ENCODE measurements at regions not wholly inside any gene's neighbourhood (a gene's known extent, or its start where the extent isn't known, plus 50 kb on each side); places are given as distances from the start of the nearest gene placed in this dataset.

GRCh38 chr22:49521787-49522224 lies 305.9 kb downstream of the BRD1 start:
- no peak for TF ChIP-seq CTCF (IDR thresholded peaks at IDR 0.05; ENCODE audit: insufficient read depth, low read length, severe bottlenecking)
- H3K4me3 ChIP-seq (ENCODE audit: low read depth, low read length): no peak overlapping the region
- no peak for DNase-seq (ENCODE audit: low read depth)
- H3K36me3 ChIP-seq (ENCODE audit: control insufficient read depth, insufficient read depth, low read length): no peaks in the 10 kb centered on the region
- no peak for FAIRE-seq
- H3K27me3 ChIP-seq (ENCODE audit: control insufficient read depth, insufficient read depth, low read length): no peaks in the 10 kb centered on the region

GRCh38 chr22:49519117-49519737 lies 308.4 kb downstream of the BRD1 start:
- Histone ChIP-seq H3K36me3 (ENCODE audit: control insufficient read depth, insufficient read depth, low read length) (no peaks in the 10 kb centered on the region), H3K27me3 (ENCODE audit: control insufficient read depth, insufficient read depth, low read length) (no peaks in the 10 kb centered on the region), H3K4me3 (ENCODE audit: low read depth, low read length) (no peak overlapping the region)
- no peak for FAIRE-seq
- DNase-seq (ENCODE audit: low read depth): no peak
- no peak for TF ChIP-seq CTCF (IDR thresholded peaks at IDR 0.05; ENCODE audit: insufficient read depth, low read length, severe bottlenecking)

GRCh38 chr22:49518436-49518970 lies 309.2 kb downstream of the BRD1 start:
- H3K36me3 ChIP-seq (ENCODE audit: control insufficient read depth, insufficient read depth, low read length): no peaks in the 10 kb centered on the region
- DNase-seq (ENCODE audit: low read depth) (no peak), FAIRE-seq (no peak)
- no peak overlapping the region for H3K4me3 ChIP-seq (ENCODE audit: low read depth, low read length)
- H3K27me3 ChIP-seq (ENCODE audit: control insufficient read depth, insufficient read depth, low read length): no peaks in the 10 kb centered on the region
- no peak for TF ChIP-seq CTCF (IDR thresholded peaks at IDR 0.05; ENCODE audit: insufficient read depth, low read length, severe bottlenecking)

- TF ChIP-seq CTCF (IDR thresholded peaks at IDR 0.05; ENCODE audit: insufficient read depth, low read length, severe bottlenecking): no peak
- DNase-seq (ENCODE audit: low read depth) (no peak), FAIRE-seq (no peak)
- no peaks in the 10 kb centered on the region for H3K27me3 ChIP-seq (ENCODE audit: control insufficient read depth, insufficient read depth, low read length)
- H3K36me3 ChIP-seq (ENCODE audit: control insufficient read depth, insufficient read depth, low read length): no peaks in the 10 kb centered on the region
- H3K4me3 ChIP-seq (ENCODE audit: low read depth, low read length): no peak overlapping the region
These were observed 309.9 kb downstream of the BRD1 start for GRCh38 chr22:49517667-49518185.

GRCh38 chr22:49517211-49517610 lies 310.5 kb downstream of the BRD1 start:
- H3K27me3 ChIP-seq (ENCODE audit: control insufficient read depth, insufficient read depth, low read length): no peaks in the 10 kb centered on the region
- no peak overlapping the region for H3K4me3 ChIP-seq (ENCODE audit: low read depth, low read length)
- no peak for TF ChIP-seq CTCF (IDR thresholded peaks at IDR 0.05; ENCODE audit: insufficient read depth, low read length, severe bottlenecking)
- FAIRE-seq (no peak), DNase-seq (ENCODE audit: low read depth) (no peak)
- H3K36me3 ChIP-seq (ENCODE audit: control insufficient read depth, insufficient read depth, low read length): no peaks in the 10 kb centered on the region

Measured in bronchial epithelial cell (primary cell).